HG03196 (cell line): ENCODE measurements at regions not wholly inside any gene's neighbourhood (a gene's known extent, or its start where the extent isn't known, plus 50 kb on each side); places are given as distances from the start of the nearest gene placed in this dataset.
"Not testable (repeated sequence)": the region's sequence is repeated elsewhere in the genome, so short reads cannot be mapped to it uniquely, and the experiment has no call there.

ENCODE experiments used
- ATAC-seq: cut with Tn5 transposase; IDR thresholded peaks from one replicate; pipeline ENCODE4 v1.9.1; 2021; ENCODE audit not compliant: unreplicated experiment

GRCh38 chr3:6392123-6392522 is 468.8 kb upstream of the GRM7 start:
- no peak for ATAC-seq

- no peak for ATAC-seq
These were observed 466.0 kb upstream of the GRM7 start for GRCh38 chr3:6394944-6395343.

GRCh38 chr3:6396631-6397030 is 464.3 kb upstream of the GRM7 start:
- ATAC-seq = no peak

- ATAC-seq = not testable (repeated sequence)
These were observed 458.2 kb upstream of the GRM7 start for GRCh38 chr3:6402666-6403065.

GRCh38 chr3:6406923-6407322 is 454.0 kb upstream of the GRM7 start:
- not testable (repeated sequence) for ATAC-seq

GRCh38 chr3:6416049-6416661 is 444.8 kb upstream of the GRM7 start:
- ATAC-seq = no peak

- no peak for ATAC-seq
These were observed 443.7 kb upstream of the GRM7 start for GRCh38 chr3:6417174-6417573.

- ATAC-seq = no peak
These were observed 442.4 kb upstream of the GRM7 start for GRCh38 chr3:6418485-6418884.

- ATAC-seq = no peak
These were observed 439.1 kb upstream of the GRM7 start for GRCh38 chr3:6421666-6422445.

GRCh38 chr3:6425289-6425820 is 435.6 kb upstream of the GRM7 start:
- no peak for ATAC-seq

- not testable (repeated sequence) for ATAC-seq
These were observed 432.6 kb upstream of the GRM7 start for GRCh38 chr3:6428276-6428675.

- no peak for ATAC-seq
These were observed 425.0 kb upstream of the GRM7 start for GRCh38 chr3:6435951-6436350.

GRCh38 chr3:6437631-6438030 is 423.3 kb upstream of the GRM7 start:
- no peak for ATAC-seq

GRCh38 chr3:6438031-6438430 is 422.9 kb upstream of the GRM7 start:
- no peak for ATAC-seq

- no peak for ATAC-seq
These were observed 421.7 kb upstream of the GRM7 start for GRCh38 chr3:6439226-6439625.

- ATAC-seq = no peak
These were observed 421.1 kb upstream of the GRM7 start for GRCh38 chr3:6439824-6440223.

GRCh38 chr3:6444888-6445658 is 415.8 kb upstream of the GRM7 start:
- ATAC-seq = no peak

GRCh38 chr3:6447166-6447801 is 413.6 kb upstream of the GRM7 start:
- no peak for ATAC-seq

GRCh38 chr3:6448011-6448410 is 412.9 kb upstream of the GRM7 start:
- ATAC-seq = no peak

GRCh38 chr3:6449099-6449498 is 411.8 kb upstream of the GRM7 start:
- ATAC-seq = no peak

- ATAC-seq = no peak
These were observed 407.9 kb upstream of the GRM7 start for GRCh38 chr3:6452974-6453373.
